ENCODE measurements at regions not wholly inside any gene's neighbourhood (a gene's known extent, or its start where the extent isn't known, plus 50 kb on each side); places are given as distances from the start of the nearest gene placed in this dataset.

GRCh38 chr5:44511596-44511995 lies 122.4 kb upstream of the FGF10 start:
- POLR2A ChIA-PET, result no interaction called here
- TF ChIP-seq GATA2 (CRISPR knock-in tag; IDR thresholded peaks at IDR 0.05) (no peak), FOXJ3 (CRISPR knock-in tag; IDR thresholded peaks at IDR 0.05) (no peak), RAD21 (IDR thresholded peaks at IDR 0.05; ENCODE audit: low read length) (no peak), RXRA (IDR thresholded peaks at IDR 0.05; ENCODE audit: borderline replicate concordance, low read depth) (no peak), ELF1 (IDR thresholded peaks at IDR 0.05) (no peak), USF1 (IDR thresholded peaks at IDR 0.05; ENCODE audit: borderline replicate concordance, low read depth) (no peak), IRF3 (IDR thresholded peaks at IDR 0.05; ENCODE audit: low read depth, low read length) (no peak), POLR2AphosphoS5 (IDR thresholded peaks at IDR 0.05; ENCODE audit: low read depth, low read length) (no peak), CTCF (IDR thresholded peaks at IDR 0.05) (no peak), GABPA (IDR thresholded peaks at IDR 0.05; ENCODE audit: low read depth) (no peak), MEF2A (IDR thresholded peaks at IDR 0.05; ENCODE audit: borderline replicate concordance, low read depth) (no peak)
- no peak for DNase-seq
- Histone ChIP-seq H3K4me1 (ENCODE audit: control insufficient read depth in 1 of 2, insufficient read depth in 2 of 2, low read depth in 1 of 2, low read length in 1 of 2) (no peaks in the 10 kb centered on the region), H3K79me2 (ENCODE audit: insufficient read depth) (no peaks in the 10 kb centered on the region), H3K9me2 (no peaks in the 10 kb centered on the region), H3K27ac (ENCODE audit: low read depth in 2 of 2, low read length in 1 of 2) (no peak overlapping the region), H3K27me3 (ENCODE audit: insufficient read depth) (no peaks in the 10 kb centered on the region), H3K4me3 (ENCODE audit: low read depth in 2 of 2, low read length in 1 of 2) (no peak overlapping the region), H3K36me3 (replicated peaks in 1 of 2; ENCODE audit: control insufficient read depth in 1 of 2, insufficient read depth in 2 of 2, low read length in 1 of 2) (no peaks in the 10 kb centered on the region), H3K4me2 (no peak overlapping the region), H3K9me3 (no peaks in the 10 kb centered on the region), H3F3A (replicated peaks; ENCODE audit: insufficient read depth) (no peaks in the 10 kb centered on the region), H4K20me1 (ENCODE audit: insufficient read depth) (no peaks in the 10 kb centered on the region), H2AFZ (ENCODE audit: low read depth) (no peak overlapping the region), H3K9ac (no peak overlapping the region)
- CTCF ChIA-PET, result interaction anchor here (0.6 kb wide), 1 partner anchor 832 kb away, joined by 3 read pairs; no protein-coding TSS in a partner anchor
- WGBS (ENCODE audit: low lambda C conversion rate), result 3% methylated on average over 5 of the region's 5 CpGs

GRCh38 chr5:44506561-44506960 lies 117.3 kb upstream of the FGF10 start:
- Histone ChIP-seq H3K9me3 (no peaks in the 10 kb centered on the region), H3K9ac (no peak overlapping the region), H3K79me2 (ENCODE audit: insufficient read depth) (no peaks in the 10 kb centered on the region), H3K9me2 (no peaks in the 10 kb centered on the region), H3K4me2 (no peak overlapping the region), H3K4me3 (ENCODE audit: low read depth in 2 of 2, low read length in 1 of 2) (no peak overlapping the region), H3K36me3 (replicated peaks in 1 of 2; ENCODE audit: control insufficient read depth in 1 of 2, insufficient read depth in 2 of 2, low read length in 1 of 2) (no peaks in the 10 kb centered on the region), H4K20me1 (ENCODE audit: insufficient read depth) (no peaks in the 10 kb centered on the region), H3K27me3 (ENCODE audit: insufficient read depth) (no peaks in the 10 kb centered on the region), H2AFZ (ENCODE audit: low read depth) (no peak overlapping the region), H3F3A (replicated peaks; ENCODE audit: insufficient read depth) (no peaks in the 10 kb centered on the region), H3K4me1 (ENCODE audit: control insufficient read depth in 1 of 2, insufficient read depth in 2 of 2, low read depth in 1 of 2, low read length in 1 of 2) (no peaks in the 10 kb centered on the region), H3K27ac (ENCODE audit: low read depth in 2 of 2, low read length in 1 of 2) (no peak overlapping the region)
- 2% methylated on average over 3 of the region's 3 CpGs for WGBS (ENCODE audit: low lambda C conversion rate)
- no peak for DNase-seq
- POLR2A ChIA-PET, result no interaction called here
- CTCF ChIA-PET, result interaction anchor here (1.1 kb wide), 1 partner anchor 11 kb away, joined by 3 read pairs; no protein-coding TSS in a partner anchor
- no peak for TF ChIP-seq RXRA (IDR thresholded peaks at IDR 0.05; ENCODE audit: borderline replicate concordance, low read depth)
- TF ChIP-seq ELF1 (IDR thresholded peaks at IDR 0.05), result no peak
- no peak for TF ChIP-seq GATA2 (CRISPR knock-in tag; IDR thresholded peaks at IDR 0.05)
- TF ChIP-seq RFX5 (IDR thresholded peaks at IDR 0.05; ENCODE audit: low read length), result no peak
- TF ChIP-seq POLR2AphosphoS5 (IDR thresholded peaks at IDR 0.05; ENCODE audit: low read depth, low read length), result no peak
- TF ChIP-seq EZH2phosphoT487 (IDR thresholded peaks at IDR 0.05; ENCODE audit: borderline replicate concordance, low read depth), result no peak
- no peak for TF ChIP-seq NFIC (IDR thresholded peaks at IDR 0.05; ENCODE audit: borderline replicate concordance)
- no peak for TF ChIP-seq SIN3A (IDR thresholded peaks at IDR 0.05; ENCODE audit: borderline replicate concordance, low read depth, low read length)
- TF ChIP-seq FOXJ3 (CRISPR knock-in tag; IDR thresholded peaks at IDR 0.05), result no peak
- no peak for TF ChIP-seq REST (IDR thresholded peaks at IDR 0.05; ENCODE audit: low read depth, low read length)
- TF ChIP-seq TAF1 (IDR thresholded peaks at IDR 0.05; ENCODE audit: borderline replicate concordance, low read depth, low read length), result no peak
- no peak for TF ChIP-seq ZBTB33 (IDR thresholded peaks at IDR 0.05; ENCODE audit: borderline replicate concordance, low read depth)
- TF ChIP-seq MXI1 (IDR thresholded peaks at IDR 0.05; ENCODE audit: low read depth, low read length), result no peak
